GM18909 (cell line): ENCODE measurements at regions not wholly inside any gene's neighbourhood (a gene's known extent, or its start where the extent isn't known, plus 50 kb on each side); places are given as distances from the start of the nearest gene placed in this dataset.

Source experiments
- ATAC-seq: cut with Tn5 transposase; IDR thresholded peaks from one replicate; pipeline ENCODE4 v1.9.1; 2021; ENCODE audit warnings: mild to moderate bottlenecking; ENCODE audit not compliant: unreplicated experiment, poor library complexity

DNA sequence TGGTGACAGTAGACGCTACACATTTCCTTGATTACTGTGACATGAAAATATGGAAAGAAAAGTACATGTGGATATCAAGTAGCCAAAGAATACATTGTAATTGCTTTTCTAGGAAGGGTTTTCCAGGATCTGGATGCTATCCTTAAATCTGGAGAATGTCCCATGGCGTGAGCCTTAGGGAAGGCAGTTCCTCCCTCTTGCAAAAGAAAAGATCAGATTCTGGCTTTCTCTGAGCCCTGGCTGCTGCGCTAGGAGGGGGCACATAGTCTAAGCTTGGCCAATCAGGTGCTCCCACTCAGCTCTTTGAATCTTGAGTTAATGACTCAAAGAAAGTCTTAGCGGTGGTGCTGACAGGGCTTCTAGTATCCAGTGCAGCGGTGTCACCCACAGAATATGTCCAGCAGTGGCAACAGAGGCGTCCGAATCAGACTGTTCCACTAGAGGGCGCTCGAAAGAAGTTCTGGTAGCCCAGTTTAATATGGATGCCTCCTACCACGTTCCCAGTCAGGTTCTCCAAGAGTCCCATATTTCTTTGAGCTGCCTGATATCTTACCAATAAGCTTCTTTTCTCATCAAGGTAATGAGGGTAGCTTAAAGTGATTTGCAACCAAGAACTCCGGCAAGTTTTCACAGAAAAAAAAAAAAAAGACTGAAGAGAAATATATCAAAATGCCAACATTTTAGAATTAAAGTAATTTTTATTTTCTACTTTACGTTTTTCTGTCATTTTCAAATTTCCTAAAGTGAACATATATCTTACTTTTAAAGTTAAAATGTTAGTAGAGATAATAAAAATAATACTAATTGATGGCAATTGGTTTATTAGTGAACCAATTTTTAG, 213.4 kb upstream of the S100G start:
- no peak for ATAC-seq

DNA sequence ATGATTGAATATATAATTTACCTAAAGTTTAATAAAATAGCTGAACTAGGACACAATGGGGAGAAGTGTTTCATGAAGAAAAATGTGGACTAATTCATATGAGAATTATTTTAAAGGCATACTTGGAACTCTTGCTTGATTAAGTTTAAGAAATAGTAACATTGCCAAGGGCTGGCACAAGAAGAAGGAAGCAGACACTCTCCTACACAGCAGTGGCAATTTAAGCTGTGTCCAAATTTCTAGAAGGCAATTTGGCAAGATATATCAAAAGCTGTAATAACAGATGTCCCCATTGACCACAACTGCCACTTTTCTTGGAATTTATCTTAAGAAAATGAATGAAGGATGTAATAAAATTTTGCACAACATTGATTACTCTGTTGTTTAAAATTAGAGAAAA, 209.5 kb upstream of the S100G start:
- ATAC-seq, result no peak

DNA sequence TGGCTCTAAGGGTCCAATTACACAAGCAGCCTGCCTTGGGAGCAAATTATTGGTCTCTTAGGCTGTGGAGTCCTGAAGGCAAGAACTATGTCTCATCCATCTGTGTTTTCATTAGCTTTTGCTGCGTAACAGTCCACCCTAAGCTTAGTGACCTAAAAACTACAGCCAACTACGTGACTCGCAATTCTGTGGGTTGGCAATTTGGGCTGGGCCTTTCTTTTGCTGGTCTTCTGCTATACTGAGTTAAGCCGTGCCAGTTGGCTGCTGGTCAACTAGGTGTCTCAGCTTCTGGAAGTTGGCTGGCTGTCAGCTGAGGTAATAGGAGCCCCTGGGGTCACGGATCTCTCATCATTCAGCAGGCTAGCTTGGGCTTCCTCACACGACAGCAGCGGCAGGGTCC, 205.6 kb upstream of the S100G start:
- no peak for ATAC-seq

DNA sequence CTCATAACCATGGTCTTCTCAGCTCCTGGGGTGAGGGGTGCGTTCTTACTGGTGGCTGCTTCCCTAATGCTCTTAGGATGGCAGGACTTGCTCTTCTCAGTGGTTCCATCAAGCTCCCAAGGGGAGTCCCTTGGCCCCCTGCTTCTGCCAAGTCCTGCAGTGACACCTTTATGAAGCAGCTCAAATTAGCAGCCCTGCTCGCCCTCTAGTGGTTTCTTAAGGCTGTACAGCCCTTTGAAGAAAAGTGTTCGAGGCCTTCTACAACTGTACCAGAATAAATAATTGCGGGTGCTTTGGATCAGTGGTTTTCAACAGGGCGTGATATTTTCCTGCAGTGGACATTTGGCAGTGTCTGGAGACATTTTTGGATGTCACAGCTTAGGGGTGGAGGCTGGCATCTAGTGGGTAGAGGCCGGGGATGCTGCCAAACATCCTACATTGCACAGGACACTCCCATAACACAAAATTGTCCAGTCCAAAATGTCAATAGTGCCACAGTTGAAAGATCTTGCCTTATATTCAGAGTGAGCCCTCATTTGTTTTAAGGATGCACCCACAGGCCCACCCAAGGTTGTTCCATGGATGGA, 204.7 kb upstream of the S100G start:
- peak; percentile 86 for ATAC-seq

DNA sequence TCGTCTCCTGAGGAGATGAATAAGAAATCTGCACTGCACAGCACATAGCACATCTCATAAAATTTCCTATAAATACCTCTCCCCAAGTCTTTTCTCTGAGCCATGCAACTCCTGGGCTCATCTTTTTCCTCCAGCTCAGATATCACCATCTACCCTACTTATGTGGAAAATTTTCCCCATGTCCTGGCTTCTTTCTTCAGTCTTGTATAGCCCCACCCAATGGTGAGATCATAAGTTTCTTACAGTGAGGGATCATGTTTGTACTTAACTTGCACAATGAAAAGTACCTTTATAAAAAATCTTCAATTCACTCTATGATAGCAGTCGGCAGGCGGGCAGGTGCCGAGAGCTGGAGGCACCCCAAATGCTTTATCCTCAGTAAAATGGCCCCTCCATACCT, 198.6 kb upstream of the S100G start:
- no peak for ATAC-seq

DNA sequence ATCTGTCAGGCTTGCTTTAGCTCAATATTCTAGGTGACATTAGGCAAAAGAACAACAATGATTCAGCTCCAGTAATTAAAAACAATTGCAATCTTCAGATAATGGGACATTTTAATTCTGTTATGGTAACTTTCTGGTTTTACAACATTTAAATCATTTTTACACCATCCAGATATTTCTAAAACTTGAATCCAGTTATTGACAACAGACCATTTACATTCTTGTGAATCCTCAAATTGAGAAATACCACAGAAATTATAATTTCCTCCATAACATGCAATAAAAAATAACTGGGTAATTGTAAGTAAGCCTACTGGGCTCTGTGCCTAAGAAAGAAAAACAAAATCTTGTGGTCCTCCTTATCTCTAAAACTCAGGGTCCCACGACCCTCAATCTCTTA, 195.0 kb upstream of the S100G start:
- ATAC-seq, result no peak

DNA sequence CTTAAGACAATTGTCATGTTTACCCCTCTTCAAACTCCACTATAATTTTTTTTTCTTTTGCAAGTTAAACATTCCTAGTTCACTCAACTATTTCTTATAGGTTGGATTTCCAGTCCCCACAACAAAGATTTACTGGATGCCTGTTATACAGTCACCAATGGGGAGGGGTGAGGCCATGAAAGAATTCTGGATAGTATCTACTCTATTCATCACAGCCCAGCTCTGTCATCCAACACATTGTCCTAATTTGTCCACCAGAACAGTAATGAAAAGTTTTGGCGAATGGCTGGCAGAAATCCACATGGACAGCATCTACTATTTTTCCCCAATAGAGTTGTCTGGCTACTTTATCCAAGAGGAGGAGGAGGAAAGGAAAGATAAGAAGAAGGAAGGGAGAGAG, 192.7 kb upstream of the S100G start:
- no peak for ATAC-seq

DNA sequence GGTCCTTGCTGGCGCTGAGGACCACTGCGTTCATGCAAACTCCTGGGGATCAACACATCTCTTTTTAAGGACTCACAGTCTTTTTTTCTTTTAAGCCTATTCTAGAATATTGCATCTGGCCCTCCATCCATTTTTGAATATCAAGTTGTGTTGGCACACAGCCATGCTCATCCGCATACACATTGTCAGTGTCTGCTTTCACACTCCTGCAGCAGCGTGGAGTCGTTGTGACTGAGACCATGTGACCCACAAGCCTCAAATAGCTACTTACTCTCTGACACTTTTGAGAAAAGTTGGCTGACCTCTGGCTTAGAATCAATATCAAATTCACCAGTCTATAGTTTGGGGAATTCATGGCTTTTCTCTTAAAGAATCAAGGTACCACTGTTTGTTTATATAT, 191.8 kb upstream of the S100G start:
- no peak for ATAC-seq

DNA sequence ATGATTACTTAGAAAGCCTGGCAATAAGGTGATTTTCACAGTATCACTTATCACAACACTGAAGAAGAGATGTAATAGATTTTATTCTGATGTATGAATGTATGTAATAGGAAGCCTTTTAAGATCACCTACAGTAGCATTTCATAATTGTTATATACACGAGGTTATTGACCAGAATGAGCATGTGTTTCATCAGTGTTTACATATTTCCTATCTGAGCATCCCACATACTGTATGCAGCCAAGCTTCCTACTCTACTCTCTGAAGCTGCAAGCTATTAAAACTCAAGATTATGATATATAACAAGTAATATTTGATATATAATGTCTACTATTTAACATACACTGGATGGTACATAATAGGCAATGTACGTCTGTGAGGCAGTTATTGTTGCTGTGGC, 190.9 kb upstream of the S100G start:
- no peak for ATAC-seq

DNA sequence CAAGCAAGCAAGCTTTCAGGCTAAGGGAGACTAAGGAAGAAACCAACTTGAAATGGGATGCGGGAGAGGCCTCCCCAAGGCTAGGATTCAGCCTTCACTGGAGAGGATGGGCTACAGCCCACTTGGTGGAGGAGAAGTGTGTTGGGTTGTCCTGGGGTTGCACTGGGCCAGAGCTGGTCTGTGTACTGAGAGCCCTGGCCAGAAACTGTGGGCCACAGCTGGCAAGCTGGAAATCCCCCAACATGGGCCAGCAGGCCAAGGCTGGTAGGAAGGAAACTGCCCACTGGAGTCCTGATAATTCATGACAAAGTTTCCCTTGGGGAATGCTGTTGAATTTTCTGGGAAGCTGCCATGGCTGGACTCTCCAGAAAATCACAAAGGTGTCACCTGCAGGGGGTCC, 188.0 kb upstream of the S100G start:
- ATAC-seq, result no peak

DNA sequence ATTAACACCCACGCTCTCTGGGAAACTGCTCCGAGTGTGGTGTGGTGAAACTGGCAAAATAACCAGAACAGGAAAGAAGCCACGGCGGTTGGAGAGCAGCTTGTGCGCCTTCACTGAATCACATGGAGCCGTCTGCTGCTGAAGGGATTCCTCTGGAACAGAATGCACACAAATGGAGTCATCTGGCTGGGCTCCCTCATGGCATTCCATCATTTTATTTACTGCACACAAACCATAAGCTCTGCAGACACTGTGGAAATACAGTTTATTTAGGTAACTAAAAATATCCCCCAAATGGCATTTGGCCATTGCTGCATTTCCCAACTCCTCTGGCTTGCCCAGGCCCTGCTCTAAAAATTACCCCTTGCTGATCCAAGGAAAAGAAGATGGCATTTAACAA, 187.0 kb upstream of the S100G start:
- no peak for ATAC-seq

DNA sequence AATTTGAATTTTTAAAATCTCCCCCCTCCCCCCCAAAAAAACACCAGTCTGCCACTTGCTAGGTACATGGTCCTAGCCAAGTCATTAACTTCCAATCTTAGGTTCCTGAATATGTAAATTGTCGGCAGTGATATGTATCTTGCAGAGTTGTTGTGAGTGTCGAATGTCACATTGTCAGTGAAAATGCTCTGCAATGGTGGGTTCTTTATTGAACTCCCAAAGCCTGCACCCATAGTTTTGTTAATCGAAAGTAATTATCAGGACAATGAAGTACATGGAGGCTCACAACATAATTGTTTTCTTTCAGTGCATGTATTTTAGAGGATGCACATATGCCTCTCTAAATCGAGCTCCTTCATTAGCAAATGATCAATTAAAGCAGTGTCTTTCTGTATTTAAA, 185.6 kb upstream of the S100G start:
- no peak for ATAC-seq

DNA sequence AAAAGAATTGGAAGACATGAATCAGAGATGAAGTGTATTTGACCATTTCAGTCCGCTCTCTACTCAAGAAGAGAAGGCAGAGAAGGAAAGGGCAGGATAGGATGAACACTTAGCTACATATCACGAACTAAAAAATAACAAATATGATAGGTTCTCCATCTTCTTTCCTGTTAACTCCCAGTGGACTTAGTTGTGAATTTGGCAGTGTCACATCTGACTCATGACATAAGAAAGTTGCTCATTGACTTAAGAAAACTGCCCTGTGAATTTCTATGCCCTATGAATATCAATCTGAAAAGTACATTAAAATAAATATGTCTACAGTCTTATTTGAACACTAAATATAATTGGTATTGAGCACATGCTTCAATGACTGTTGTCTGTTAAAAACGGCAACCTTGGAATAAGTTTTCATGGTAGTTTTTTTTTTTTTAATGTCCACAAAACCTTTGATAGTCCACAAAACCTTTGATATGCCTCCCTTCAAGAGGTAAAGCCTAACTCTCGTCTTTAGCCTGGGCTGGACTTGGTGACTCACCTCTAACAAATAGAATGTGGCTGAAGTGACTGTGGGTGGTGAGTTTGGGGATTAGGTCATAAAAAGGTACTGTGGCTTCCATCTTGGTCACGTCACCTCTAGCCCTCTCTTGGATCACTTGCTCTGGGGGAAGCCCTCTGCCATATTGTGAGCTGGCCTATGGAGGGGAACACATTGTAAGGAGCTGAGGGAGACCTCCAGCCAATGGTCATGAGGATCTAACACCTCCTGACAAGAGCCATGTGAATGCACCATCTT, 184.7 kb upstream of the S100G start:
- ATAC-seq, result no peak

DNA sequence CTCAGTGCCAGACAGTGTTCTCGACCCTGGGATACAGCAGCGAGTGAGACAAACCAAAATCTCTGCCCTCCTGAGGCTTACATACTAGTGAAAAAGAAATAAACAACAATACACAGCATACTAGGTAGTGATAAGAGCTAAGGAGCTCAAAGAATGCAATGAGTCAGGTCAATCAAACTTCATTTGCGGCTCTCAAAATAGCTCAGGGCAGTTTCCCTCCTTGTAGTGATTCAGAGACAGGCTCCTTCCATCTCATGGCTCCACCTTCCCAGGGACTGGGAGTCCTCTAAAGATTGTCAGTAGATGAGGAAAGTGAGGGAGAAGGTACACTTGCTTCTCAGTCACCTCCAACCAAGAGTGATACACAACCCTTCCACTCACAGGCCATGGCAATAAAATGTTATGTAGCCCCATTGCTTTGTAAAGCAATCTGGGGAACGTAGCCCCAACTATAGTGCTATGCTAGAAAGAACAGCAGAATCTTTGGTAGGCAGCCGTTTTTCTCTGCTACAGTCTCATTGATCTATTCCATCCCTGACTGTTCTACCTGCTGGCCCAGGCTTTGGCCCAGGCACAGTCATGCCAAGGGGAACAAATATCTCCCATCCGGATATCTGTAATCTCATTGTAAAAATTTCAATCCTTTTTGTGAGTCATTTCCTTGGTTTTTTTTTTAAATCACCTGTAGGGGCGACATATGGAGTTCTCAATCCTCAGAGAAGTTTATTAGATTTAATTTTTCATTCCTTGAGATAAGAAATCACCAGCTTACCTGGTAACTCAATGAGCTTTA, 183.1 kb upstream of the S100G start:
- no peak for ATAC-seq

DNA sequence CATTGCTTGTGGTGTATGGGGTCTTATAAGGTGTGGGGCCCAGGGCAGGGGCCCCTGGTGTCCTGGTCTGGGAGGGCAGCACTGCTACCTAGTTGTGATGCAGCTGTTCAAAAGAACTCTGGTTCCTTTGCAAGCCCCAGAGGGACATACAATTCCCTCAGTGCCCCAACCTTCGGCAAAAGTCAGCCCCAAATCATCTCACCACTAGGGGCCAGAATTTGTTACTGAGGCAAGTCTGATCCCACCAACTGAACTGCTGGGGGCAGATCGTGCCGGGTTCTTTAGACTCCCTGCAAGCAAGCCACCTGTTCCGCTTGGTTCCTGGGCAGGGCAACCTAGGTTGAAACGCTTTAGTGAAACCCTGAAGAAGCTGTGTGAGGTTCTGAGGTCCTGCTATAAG, 180.1 kb upstream of the S100G start:
- no peak for ATAC-seq

DNA sequence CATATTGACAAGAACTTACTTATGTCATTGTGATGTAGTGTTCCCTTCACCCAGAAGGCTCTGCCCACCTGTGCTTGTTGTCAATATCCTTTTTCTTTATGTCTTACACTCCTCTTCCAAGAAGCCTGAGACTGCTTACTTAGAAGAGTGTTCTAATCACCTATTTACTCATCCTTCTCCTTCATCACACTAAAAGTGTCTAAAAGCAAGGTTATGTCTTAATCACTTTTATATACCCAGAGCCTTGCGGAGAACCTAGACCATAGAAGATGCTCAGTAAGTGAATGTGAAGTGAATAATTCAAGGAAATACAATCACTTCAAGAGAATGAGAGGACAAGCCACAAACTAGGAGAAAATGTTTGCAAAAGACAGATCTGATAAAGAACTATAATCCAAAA, 177.6 kb upstream of the S100G start:
- no peak for ATAC-seq

DNA sequence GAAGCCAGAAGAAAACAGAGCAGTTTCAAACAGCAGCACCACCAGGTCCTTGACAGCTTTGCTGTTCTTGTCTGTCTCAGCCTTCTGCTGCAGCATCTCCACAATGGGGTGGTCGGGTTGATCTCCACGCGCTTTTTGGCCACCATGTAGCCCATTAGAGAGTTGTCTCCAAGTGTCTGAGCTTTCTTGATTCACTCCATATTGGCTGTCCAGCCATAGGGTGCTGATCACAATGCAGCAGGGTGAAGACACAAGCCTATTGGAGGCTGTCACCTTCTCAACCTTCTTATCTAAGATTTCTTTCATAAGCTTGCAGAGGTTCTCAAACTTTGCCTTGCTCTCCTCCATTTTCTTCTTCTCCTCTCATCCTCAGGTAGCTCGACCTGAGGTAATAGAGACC, 175.4 kb upstream of the S100G start:
- ATAC-seq, result no peak

DNA sequence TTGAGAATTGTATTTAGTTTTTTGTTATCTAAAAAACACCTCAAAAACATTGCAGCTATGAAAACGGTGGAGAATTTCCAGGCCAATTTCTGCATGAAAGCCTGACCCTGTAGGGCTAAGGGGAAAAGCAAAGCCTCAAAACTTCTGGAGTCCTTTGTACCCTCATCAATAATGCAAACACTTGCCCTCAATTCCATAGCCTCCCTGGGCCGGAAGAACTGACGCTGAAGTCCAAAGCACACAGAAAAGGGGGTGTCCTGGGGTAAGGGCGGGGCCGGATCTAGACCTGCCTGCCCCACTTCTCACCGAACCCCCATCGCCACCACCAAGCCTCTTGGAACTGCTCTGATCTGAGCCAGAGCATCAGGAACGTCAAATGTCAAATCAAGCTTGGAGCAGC, 173.9 kb upstream of the S100G start:
- no peak for ATAC-seq

DNA sequence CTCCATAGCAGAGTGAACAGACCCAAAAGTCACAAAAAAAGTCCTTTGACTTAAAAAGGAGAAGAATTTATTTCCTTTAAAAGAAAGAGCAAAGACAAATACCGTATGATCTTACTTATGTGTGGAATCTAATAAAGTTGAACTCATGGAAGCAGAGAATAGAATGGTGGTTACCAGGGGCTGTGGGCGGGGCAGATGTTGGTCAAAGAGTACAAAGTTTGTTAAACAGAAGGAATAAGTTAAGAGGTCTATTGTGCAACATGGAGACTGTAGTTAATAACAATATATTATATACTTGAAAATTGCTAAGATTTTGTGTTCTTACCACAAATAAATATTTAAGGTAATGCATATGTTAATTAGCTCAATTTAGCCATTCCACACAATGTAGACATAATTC, 173.3 kb upstream of the S100G start:
- ATAC-seq, result no peak

DNA sequence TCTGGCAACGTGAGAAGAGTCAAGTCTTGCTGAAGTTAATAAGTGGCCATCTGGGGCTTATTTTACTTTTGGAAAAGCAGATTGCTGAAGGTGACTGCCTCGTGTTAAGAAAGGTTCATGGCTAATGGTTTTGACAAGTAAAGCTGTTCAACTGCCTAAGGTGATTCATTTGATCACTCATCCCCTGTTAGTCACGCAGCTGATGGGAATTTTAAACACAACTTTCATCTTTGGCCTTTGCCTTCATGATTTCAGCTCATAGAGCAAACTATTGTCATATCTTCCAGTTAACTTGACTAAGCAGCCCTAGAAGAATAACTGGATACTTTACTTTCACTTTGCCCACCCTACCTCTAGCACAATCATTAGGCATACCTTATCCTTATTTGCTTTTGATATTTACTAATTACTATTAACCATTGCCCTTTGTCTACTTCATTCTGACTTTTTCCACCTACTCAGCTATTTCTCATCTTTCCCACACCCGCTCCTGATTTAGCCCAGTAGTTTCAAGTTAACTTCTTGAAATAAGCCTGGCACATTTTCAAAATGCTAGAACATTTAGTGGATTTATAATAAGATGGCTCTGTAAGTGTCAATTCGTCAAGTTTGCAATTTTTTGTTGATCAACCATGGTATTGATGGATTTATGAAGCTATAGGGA, 170.6 kb upstream of the S100G start:
- no peak for ATAC-seq
